ENCODE measurements at regions not wholly inside any gene's neighbourhood (a gene's known extent, or its start where the extent isn't known, plus 50 kb on each side); places are given as distances from the start of the nearest gene placed in this dataset.

- Mint-ChIP-seq H3K36me3 (ENCODE audit: insufficient read depth) (no peaks in the 10 kb centered on the region), H3K4me1 (ENCODE audit: low read depth) (peaks cover 2% of the 10 kb centered on the region), H3K4me3 (ENCODE audit: low read depth) (no peak overlapping the region), H3K27me3 (no peaks in the 10 kb centered on the region), H3K9me3 (ENCODE audit: low read depth) (no peaks in the 10 kb centered on the region), H3K27ac (no peak overlapping the region)
- no peak for DNase-seq (ENCODE audit: low spot score, unreplicated experiment)
- TF ChIP-seq CTCF (IDR thresholded peaks at IDR 0.05; ENCODE audit: unreplicated experiment) = no peak
Measured at GRCh38 chr10:22846294-22846693, 81.6 kb upstream of the ARMC3 start.

GRCh38 chr10:22839639-22840038, 88.2 kb upstream of the ARMC3 start:
- H3K27ac Mint-ChIP-seq = no peak overlapping the region
- H3K36me3 Mint-ChIP-seq (ENCODE audit: insufficient read depth) = no peaks in the 10 kb centered on the region
- H3K4me3 Mint-ChIP-seq (ENCODE audit: low read depth) = no peak overlapping the region
- no peaks in the 10 kb centered on the region for H3K4me1 Mint-ChIP-seq (ENCODE audit: low read depth)
- H3K9me3 Mint-ChIP-seq (ENCODE audit: low read depth) = peaks cover 4% of the 10 kb centered on the region
- no peak for DNase-seq (ENCODE audit: low spot score, unreplicated experiment)
- no peak for TF ChIP-seq CTCF (IDR thresholded peaks at IDR 0.05; ENCODE audit: unreplicated experiment)
- no peaks in the 10 kb centered on the region for H3K27me3 Mint-ChIP-seq

GRCh38 chr10:22837771-22838170, 90.1 kb upstream of the ARMC3 start:
- no peak overlapping the region for H3K4me3 Mint-ChIP-seq (ENCODE audit: low read depth)
- H3K27ac Mint-ChIP-seq = no peak overlapping the region
- H3K4me1 Mint-ChIP-seq (ENCODE audit: low read depth) = no peaks in the 10 kb centered on the region
- H3K27me3 Mint-ChIP-seq = no peaks in the 10 kb centered on the region
- DNase-seq (ENCODE audit: low spot score, unreplicated experiment) = no peak
- H3K9me3 Mint-ChIP-seq (ENCODE audit: low read depth) = peaks cover 4% of the 10 kb centered on the region
- TF ChIP-seq CTCF (IDR thresholded peaks at IDR 0.05; ENCODE audit: unreplicated experiment) = no peak
- H3K36me3 Mint-ChIP-seq (ENCODE audit: insufficient read depth) = no peaks in the 10 kb centered on the region

- no peak for DNase-seq (ENCODE audit: low spot score, unreplicated experiment)
- no peak overlapping the region for H3K27ac Mint-ChIP-seq
- TF ChIP-seq CTCF (IDR thresholded peaks at IDR 0.05; ENCODE audit: unreplicated experiment) = no peak
- H3K27me3 Mint-ChIP-seq = no peaks in the 10 kb centered on the region
- H3K36me3 Mint-ChIP-seq (ENCODE audit: insufficient read depth) = no peaks in the 10 kb centered on the region
- peaks cover 4% of the 10 kb centered on the region for H3K9me3 Mint-ChIP-seq (ENCODE audit: low read depth)
- H3K4me1 Mint-ChIP-seq (ENCODE audit: low read depth) = no peaks in the 10 kb centered on the region
- H3K4me3 Mint-ChIP-seq (ENCODE audit: low read depth) = no peak overlapping the region
Measured at GRCh38 chr10:22837351-22837750, 90.5 kb upstream of the ARMC3 start.

GRCh38 chr10:22834471-22834870, 93.4 kb upstream of the ARMC3 start:
- Mint-ChIP-seq H3K36me3 (ENCODE audit: insufficient read depth) (no peaks in the 10 kb centered on the region), H3K4me1 (ENCODE audit: low read depth) (peaks cover 1% of the 10 kb centered on the region), H3K9me3 (ENCODE audit: low read depth) (peaks cover 7% of the 10 kb centered on the region), H3K4me3 (ENCODE audit: low read depth) (no peak overlapping the region), H3K27me3 (no peaks in the 10 kb centered on the region), H3K27ac (no peak overlapping the region)
- no peak for TF ChIP-seq CTCF (IDR thresholded peaks at IDR 0.05; ENCODE audit: unreplicated experiment)
- no peak for DNase-seq (ENCODE audit: low spot score, unreplicated experiment)
